Fibroblast of skin of left biceps (primary cell): ENCODE measurements at regions not wholly inside any gene's neighbourhood (a gene's known extent, or its start where the extent isn't known, plus 50 kb on each side); places are given as distances from the start of the nearest gene placed in this dataset.
A peak's percentile ranks its signal among the peaks of the same experiment; 100 is the strongest.

ENCODE experiments used
- DNase-seq, 2 experiments: peaks; one replicate each; pipeline ENCODE4 v3.0.0-alpha.2; 2013; ENCODE audit warnings: low read depth in 2 of 2

GRCh38 chr12:94783862-94784261 is 133.5 kb upstream of the TMCC3 start:
- DNase-seq: peak; percentile 50 to 60

- no peak for DNase-seq
These were observed 133.0 kb upstream of the TMCC3 start for GRCh38 chr12:94783343-94783742.

GRCh38 chr12:94781835-94782234 is 131.5 kb upstream of the TMCC3 start:
- no peak for DNase-seq

- peak; percentile 95 to 96 for DNase-seq
These were observed 129.1 kb upstream of the TMCC3 start for GRCh38 chr12:94779485-94779884.

GRCh38 chr12:94777936-94778335 is 127.6 kb upstream of the TMCC3 start:
- no peak for DNase-seq

- DNase-seq: no peak
These were observed 125.4 kb upstream of the TMCC3 start for GRCh38 chr12:94775710-94776109.

- no peak for DNase-seq
These were observed 121.4 kb upstream of the TMCC3 start for GRCh38 chr12:94771741-94772140.

GRCh38 chr12:94771199-94771598 is 120.8 kb upstream of the TMCC3 start:
- no peak for DNase-seq

- no peak for DNase-seq
These were observed 120.4 kb upstream of the TMCC3 start for GRCh38 chr12:94770791-94771190.

- DNase-seq: no peak
These were observed 119.7 kb upstream of the TMCC3 start for GRCh38 chr12:94769776-94770759.

GRCh38 chr12:94769047-94769420 is 118.7 kb upstream of the TMCC3 start:
- DNase-seq: no peak

- DNase-seq: no peak
These were observed 118.2 kb upstream of the TMCC3 start for GRCh38 chr12:94768398-94769046.

- no peak for DNase-seq
These were observed 117.6 kb upstream of the TMCC3 start for GRCh38 chr12:94767956-94768355.

GRCh38 chr12:94766397-94766796 is 116.0 kb upstream of the TMCC3 start:
- no peak for DNase-seq

GRCh38 chr12:94763462-94763861 is 113.1 kb upstream of the TMCC3 start:
- DNase-seq: no peak

- DNase-seq: no peak
These were observed 112.6 kb upstream of the TMCC3 start for GRCh38 chr12:94762943-94763342.

- no peak for DNase-seq
These were observed 112.0 kb upstream of the TMCC3 start for GRCh38 chr12:94762259-94762942.

GRCh38 chr12:94761559-94761958 is 111.2 kb upstream of the TMCC3 start:
- DNase-seq: peak; percentile 47 to 53

- DNase-seq: no peak
These were observed 110.4 kb upstream of the TMCC3 start for GRCh38 chr12:94760786-94761185.

- no peak for DNase-seq
These were observed 106.4 kb upstream of the TMCC3 start for GRCh38 chr12:94756789-94757188.

GRCh38 chr12:94755598-94755997 is 105.2 kb upstream of the TMCC3 start:
- DNase-seq: no peak

GRCh38 chr12:94754653-94755052 is 104.3 kb upstream of the TMCC3 start:
- no peak for DNase-seq
